ENCODE measurements at regions not wholly inside any gene's neighbourhood (a gene's known extent, or its start where the extent isn't known, plus 50 kb on each side); places are given as distances from the start of the nearest gene placed in this dataset.

- TF ChIP-seq EZH2 (IDR thresholded peaks at IDR 0.05; ENCODE audit: low read depth, unreplicated experiment) (no peak), POLR2AphosphoS5 (IDR thresholded peaks at IDR 0.05; ENCODE audit: low read depth) (no peak), CTCF (conservative IDR thresholded peaks at IDR 0.05; ENCODE audit: low read depth in 2 of 2) (no peak), ZNF114 (CRISPR knock-in tag; IDR thresholded peaks at IDR 0.05) (no peak), ZNF331 (CRISPR knock-in tag; IDR thresholded peaks at IDR 0.05; ENCODE audit: low read depth) (no peak), STAT1 (IDR thresholded peaks at IDR 0.05; ENCODE audit: unreplicated experiment) (no peak)
Observed at GRCh38 chr20:40547483-40548091, 141.4 kb downstream of the MAFB start.
